IPS-11a (cell line): ENCODE measurements at regions not wholly inside any gene's neighbourhood (a gene's known extent, or its start where the extent isn't known, plus 50 kb on each side); places are given as distances from the start of the nearest gene placed in this dataset.

Experiments used
- H3K4me3 ChIP-seq: one replicate; pipeline ENCODE4 v1.5.1; 2013; ENCODE audit warnings: low read depth, low read length, control low read depth

GRCh38 chr6:169937389-169938261 lies 186.2 kb downstream of the ERMARD start:
- H3K4me3 ChIP-seq, result no peak overlapping the region

GRCh38 chr6:169936355-169936975 lies 185.0 kb downstream of the ERMARD start:
- no peak overlapping the region for H3K4me3 ChIP-seq

- no peak overlapping the region for H3K4me3 ChIP-seq
Observed at GRCh38 chr6:169935861-169936260, 184.4 kb downstream of the ERMARD start.

GRCh38 chr6:169935348-169935718 lies 183.9 kb downstream of the ERMARD start:
- no peak overlapping the region for H3K4me3 ChIP-seq

- no peak overlapping the region for H3K4me3 ChIP-seq
Observed at GRCh38 chr6:169934699-169935347, 183.4 kb downstream of the ERMARD start.

- no peak overlapping the region for H3K4me3 ChIP-seq
Observed at GRCh38 chr6:169933839-169934698, 182.6 kb downstream of the ERMARD start.

GRCh38 chr6:169933251-169933821 lies 181.9 kb downstream of the ERMARD start:
- H3K4me3 ChIP-seq, result no peak overlapping the region

GRCh38 chr6:169932491-169932890 lies 181.1 kb downstream of the ERMARD start:
- H3K4me3 ChIP-seq, result no peak overlapping the region

GRCh38 chr6:169931261-169931660 lies 179.8 kb downstream of the ERMARD start:
- no peak overlapping the region for H3K4me3 ChIP-seq

GRCh38 chr6:169930799-169931198 lies 179.4 kb downstream of the ERMARD start:
- no peak overlapping the region for H3K4me3 ChIP-seq

- H3K4me3 ChIP-seq, result no peak overlapping the region
Observed at GRCh38 chr6:169927711-169928110, 176.3 kb downstream of the ERMARD start.

- H3K4me3 ChIP-seq, result no peak overlapping the region
Observed at GRCh38 chr6:169926617-169927417, 175.4 kb downstream of the ERMARD start.

- no peak overlapping the region for H3K4me3 ChIP-seq
Observed at GRCh38 chr6:169923468-169924464, 172.3 kb downstream of the ERMARD start.

GRCh38 chr6:169921853-169922824 lies 170.7 kb downstream of the ERMARD start:
- H3K4me3 ChIP-seq, result no peak overlapping the region

- no peak overlapping the region for H3K4me3 ChIP-seq
Observed at GRCh38 chr6:169921217-169921616, 169.8 kb downstream of the ERMARD start.

GRCh38 chr6:169920359-169921020 lies 169.1 kb downstream of the ERMARD start:
- H3K4me3 ChIP-seq, result no peak overlapping the region
